ENCODE measurements at regions not wholly inside any gene's neighbourhood (a gene's known extent, or its start where the extent isn't known, plus 50 kb on each side); places are given as distances from the start of the nearest gene placed in this dataset.
A peak's percentile ranks its signal among the peaks of the same experiment; 100 is the strongest.

DNA sequence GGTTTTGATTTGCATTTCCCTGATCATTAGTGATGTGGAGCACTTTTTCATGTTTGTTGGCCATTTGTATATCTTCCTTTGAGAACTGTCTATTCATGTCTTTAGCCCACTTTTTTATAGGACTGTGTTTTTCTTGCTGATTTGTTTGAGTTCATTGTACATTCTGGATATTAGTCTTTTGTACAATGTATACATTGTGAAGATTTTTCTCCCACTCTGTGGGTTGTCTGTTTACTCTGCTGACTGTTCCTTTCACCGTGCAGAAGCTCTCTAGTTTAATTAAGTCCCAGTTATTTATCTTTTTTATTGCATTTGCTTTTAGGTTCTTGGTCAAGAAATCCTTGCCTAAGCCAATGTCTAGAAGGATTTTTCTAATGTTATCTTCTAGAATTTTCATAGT, 91.1 kb upstream of the ATP11B start:
- POLR2A ChIA-PET = no interaction called here
- TF ChIP-seq CTCF (IDR thresholded peaks at IDR 0.05; ENCODE audit: control extremely low read depth, extremely low read depth, low read depth, missing control alignments) = no peak
- DNase-seq (ENCODE audit: extremely low spot score) = no peak
- CTCF ChIA-PET = interaction anchor here (2.6 kb wide), 1 partner anchor 11 kb away, joined by 19 read pairs; no protein-coding TSS in a partner anchor

- TF ChIP-seq CTCF (IDR thresholded peaks at IDR 0.05; ENCODE audit: control extremely low read depth, extremely low read depth, low read depth, missing control alignments) = no peak
- ChIA-PET CTCF (interaction anchor here (0.9 to 2.6 kb wide), 4 partner anchors 10 to 19 kb away, joined by 3 to 19 read pairs (median 6); no protein-coding TSS in a partner anchor), POLR2A (no interaction called here)
- DNase-seq (ENCODE audit: extremely low spot score) = no peak
These were observed 90.1 kb upstream of the ATP11B start for GRCh38 chr3:182703233-182703632.

- POLR2A ChIA-PET = no interaction called here
- CTCF ChIA-PET = interaction anchor here (0.9 to 1.1 kb wide), 2 partner anchors 9 to 12 kb away, joined by 3 to 6 read pairs; no protein-coding TSS in a partner anchor
- DNase-seq (ENCODE audit: extremely low spot score) = no peak
- TF ChIP-seq CTCF (IDR thresholded peaks at IDR 0.05; ENCODE audit: control extremely low read depth, extremely low read depth, low read depth, missing control alignments) = no peak
These were observed 88.4 kb upstream of the ATP11B start for GRCh38 chr3:182704926-182705325.

DNA sequence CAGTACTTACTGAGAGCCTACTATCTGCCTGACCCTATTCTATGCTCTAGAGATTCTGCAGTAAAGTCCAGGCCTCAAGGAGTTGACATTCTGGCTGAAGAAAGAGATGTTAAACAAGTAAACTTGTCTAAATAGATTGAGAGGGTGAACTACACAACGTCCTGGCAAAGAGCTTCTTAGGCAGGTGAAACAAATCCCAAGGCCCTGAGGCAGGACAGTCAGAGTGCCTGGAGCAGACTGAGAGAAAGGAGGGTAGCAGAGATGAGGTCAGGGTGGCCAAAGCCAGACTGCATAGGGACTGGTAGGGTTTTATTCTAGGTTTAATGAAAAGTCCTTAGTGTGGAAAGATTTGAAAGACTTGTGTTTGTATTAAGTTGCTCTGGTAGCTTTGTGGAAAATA, 84.5 kb upstream of the ATP11B start:
- POLR2A ChIA-PET = no interaction called here
- no peak for TF ChIP-seq CTCF (IDR thresholded peaks at IDR 0.05; ENCODE audit: control extremely low read depth, extremely low read depth, low read depth, missing control alignments)
- DNase-seq (ENCODE audit: extremely low spot score) = no peak
- CTCF ChIA-PET = interaction anchor here (0.8 to 4.1 kb wide), 4 partner anchors 7 to 497 kb away, joined by 3 to 16 read pairs (median 8); no protein-coding TSS in a partner anchor

- ChIA-PET POLR2A (no interaction called here), CTCF (interaction anchor here (4.1 kb wide), 1 partner anchor 26 kb away, joined by 16 read pairs; no protein-coding TSS in a partner anchor)
- TF ChIP-seq CTCF (IDR thresholded peaks at IDR 0.05; ENCODE audit: control extremely low read depth, extremely low read depth, low read depth, missing control alignments) = no peak
- no peak for DNase-seq (ENCODE audit: extremely low spot score)
These were observed 84.0 kb upstream of the ATP11B start for GRCh38 chr3:182709306-182709705.

DNA sequence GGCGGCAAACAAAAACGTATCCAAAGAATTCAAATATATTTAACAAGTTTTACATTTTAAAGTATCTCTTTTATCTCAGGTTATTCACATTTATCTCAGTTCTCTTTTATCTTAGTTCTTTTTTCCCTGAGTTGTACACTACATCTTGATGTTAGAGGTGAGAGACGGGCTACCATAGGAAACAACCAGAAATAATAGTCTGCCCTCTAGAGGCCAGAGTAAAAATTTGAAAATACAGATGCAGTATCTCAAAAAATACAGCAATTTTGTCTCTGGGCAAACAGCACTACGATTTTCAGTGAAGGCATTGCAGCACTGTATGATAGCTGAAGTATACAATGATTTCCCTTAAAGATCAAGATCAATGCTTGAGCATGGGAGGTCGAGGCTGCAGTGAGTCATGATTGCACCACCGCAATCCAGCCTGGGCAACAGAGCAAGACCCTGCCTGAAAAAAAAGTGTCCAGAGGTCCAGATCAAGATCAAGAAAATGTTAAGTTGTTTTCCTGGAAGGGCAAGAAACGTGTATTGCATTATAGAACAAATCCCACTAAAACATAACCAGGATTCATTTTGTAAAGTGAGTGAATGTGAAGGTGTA, 82.6 kb upstream of the ATP11B start:
- DNase-seq (ENCODE audit: extremely low spot score) = peak; percentile 56
- ChIA-PET POLR2A (no interaction called here), CTCF (interaction anchor here (0.7 to 7.1 kb wide), 13 partner anchors 10 to 951 kb away, joined by 3 to 57 read pairs (median 4); no protein-coding TSS in a partner anchor)
- TF ChIP-seq CTCF (IDR thresholded peaks at IDR 0.05; ENCODE audit: control extremely low read depth, extremely low read depth, low read depth, missing control alignments) = peak; percentile 43
